ENCODE measurements at regions not wholly inside any gene's neighbourhood (a gene's known extent, or its start where the extent isn't known, plus 50 kb on each side); places are given as distances from the start of the nearest gene placed in this dataset.

DNA sequence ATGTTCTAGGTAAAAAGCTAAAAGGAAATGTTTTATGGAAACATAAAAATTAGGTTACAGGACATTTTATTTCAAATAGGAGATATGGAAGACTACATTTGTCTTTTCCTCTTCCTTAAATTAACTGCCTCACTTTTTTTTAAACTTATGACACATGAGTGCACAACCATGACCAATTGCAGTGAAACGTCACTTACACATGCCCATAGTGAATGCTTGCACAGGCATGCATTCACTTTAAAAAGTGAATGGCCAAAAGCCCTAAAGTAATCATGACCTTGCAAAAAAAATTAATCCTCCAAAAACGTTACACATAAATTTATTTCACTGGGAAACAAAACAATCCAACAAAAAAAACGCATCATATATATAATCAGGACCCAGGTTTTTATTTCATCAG, 343.2 kb upstream of the TMTC1 start:
- H3K36me3 ChIP-seq (replicated peaks in 1 of 2; ENCODE audit: control insufficient read depth in 1 of 2, insufficient read depth in 2 of 2, low read length in 2 of 2), result no peaks in the 10 kb centered on the region
- no peak for DNase-seq
- H3K4me1 ChIP-seq (ENCODE audit: control insufficient read depth in 1 of 2, insufficient read depth in 2 of 2, low read length in 2 of 2), result no peaks in the 10 kb centered on the region
- Mint-ChIP-seq H3K27ac (no peak overlapping the region), H3K4me1 (no peaks in the 10 kb centered on the region), H3K36me3 (no peaks in the 10 kb centered on the region), H3K27me3 (ENCODE audit: low read depth in 3 of 3) (peaks cover 0 to 1% (median 0%) of the 10 kb centered on the region in 3 donors), H3K9me3 (peaks cover 0 to 9% (median 2%) of the 10 kb centered on the region in 7 donors), H3K4me3 (no peak overlapping the region)
- H3K9ac ChIP-seq (ENCODE audit: insufficient read depth, low read length, poor library complexity, severe bottlenecking), result no peak overlapping the region
- H3K4me3 ChIP-seq (replicated peaks in 1 of 3; ENCODE audit: low read depth in 2 of 3, low read length in 3 of 3), result no peak overlapping the region
- intact Hi-C loops (cut with micrococcal nuclease), result no loop called here
- no peaks in the 10 kb centered on the region for H4K20me1 ChIP-seq (ENCODE audit: insufficient read depth, low read length)
- no peaks in the 10 kb centered on the region for H3K27me3 ChIP-seq (ENCODE audit: control insufficient read depth in 2 of 2, insufficient read depth in 2 of 2, low read length in 2 of 2)
- H3K4me2 ChIP-seq (replicated peaks; ENCODE audit: extremely low read depth, low read length, poor library complexity, severe bottlenecking), result no peak overlapping the region
- WGBS (ENCODE audit: insufficient coverage), result 84% methylated on average over 2 of the region's 3 CpGs
- H3K79me2 ChIP-seq (ENCODE audit: insufficient read depth, low read length), result no peaks in the 10 kb centered on the region
- H2AFZ ChIP-seq (ENCODE audit: insufficient read depth, low read depth, low read length, poor library complexity, severe bottlenecking), result no peak overlapping the region
- peaks cover 6 to 26% of the 10 kb centered on the region in 2 donors for H3K9me3 ChIP-seq (replicated peaks in 1 of 2; ENCODE audit: control insufficient read depth in 1 of 2, insufficient read depth in 1 of 2, low read length in 2 of 2)
- TF ChIP-seq, protein P1, sequence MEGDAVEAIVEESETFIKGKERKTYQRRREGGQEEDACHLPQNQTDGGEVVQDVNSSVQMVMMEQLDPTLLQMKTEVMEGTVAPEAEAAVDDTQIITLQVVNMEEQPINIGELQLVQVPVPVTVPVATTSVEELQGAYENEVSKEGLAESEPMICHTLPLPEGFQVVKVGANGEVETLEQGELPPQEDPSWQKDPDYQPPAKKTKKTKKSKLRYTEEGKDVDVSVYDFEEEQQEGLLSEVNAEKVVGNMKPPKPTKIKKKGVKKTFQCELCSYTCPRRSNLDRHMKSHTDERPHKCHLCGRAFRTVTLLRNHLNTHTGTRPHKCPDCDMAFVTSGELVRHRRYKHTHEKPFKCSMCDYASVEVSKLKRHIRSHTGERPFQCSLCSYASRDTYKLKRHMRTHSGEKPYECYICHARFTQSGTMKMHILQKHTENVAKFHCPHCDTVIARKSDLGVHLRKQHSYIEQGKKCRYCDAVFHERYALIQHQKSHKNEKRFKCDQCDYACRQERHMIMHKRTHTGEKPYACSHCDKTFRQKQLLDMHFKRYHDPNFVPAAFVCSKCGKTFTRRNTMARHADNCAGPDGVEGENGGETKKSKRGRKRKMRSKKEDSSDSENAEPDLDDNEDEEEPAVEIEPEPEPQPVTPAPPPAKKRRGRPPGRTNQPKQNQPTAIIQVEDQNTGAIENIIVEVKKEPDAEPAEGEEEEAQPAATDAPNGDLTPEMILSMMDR (IDR thresholded peaks at IDR 0.05), result no peak
- no peak overlapping the region for H3K27ac ChIP-seq (ENCODE audit: low read depth in 1 of 2, low read length in 2 of 2)

DNA sequence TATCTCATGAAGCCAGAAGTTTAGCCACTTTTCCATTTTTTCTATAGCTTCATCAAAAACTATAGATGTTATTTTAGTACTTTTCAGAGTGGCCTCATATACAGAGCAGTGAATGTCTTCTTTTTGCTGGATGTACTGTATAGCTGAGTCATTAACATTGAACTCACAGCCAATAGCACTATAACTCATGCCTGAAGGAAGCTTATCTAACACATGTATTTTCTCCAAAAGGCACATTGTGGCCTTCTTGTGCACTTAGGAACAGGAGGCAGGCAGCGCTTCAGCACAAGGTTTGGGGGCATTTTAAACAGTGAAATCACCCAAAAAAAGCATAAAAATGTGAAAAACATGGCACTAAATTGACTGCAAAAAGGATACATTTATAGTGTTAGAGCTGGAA, 336.8 kb upstream of the TMTC1 start:
- Mint-ChIP-seq H3K36me3 (no peaks in the 10 kb centered on the region), H3K4me3 (no peak overlapping the region), H3K4me1 (no peaks in the 10 kb centered on the region), H3K27me3 (ENCODE audit: low read depth in 3 of 3) (peaks cover 0 to 1% (median 0%) of the 10 kb centered on the region in 3 donors), H3K9me3 (peaks cover 0 to 21% (median 10%) of the 10 kb centered on the region in 7 donors), H3K27ac (no peak overlapping the region)
- no peak overlapping the region for H2AFZ ChIP-seq (ENCODE audit: insufficient read depth, low read depth, low read length, poor library complexity, severe bottlenecking)
- DNase-seq, result no peak
- no CpG with 5 or more reads among the region's 1 CpG for WGBS (ENCODE audit: insufficient coverage)
- no peak overlapping the region for H3K4me2 ChIP-seq (replicated peaks; ENCODE audit: extremely low read depth, low read length, poor library complexity, severe bottlenecking)
- no peaks in the 10 kb centered on the region for H3K27me3 ChIP-seq (ENCODE audit: control insufficient read depth in 2 of 2, insufficient read depth in 2 of 2, low read length in 2 of 2)
- H4K20me1 ChIP-seq (ENCODE audit: insufficient read depth, low read length), result no peaks in the 10 kb centered on the region
- peaks cover 25 to 46% of the 10 kb centered on the region in 2 donors for H3K9me3 ChIP-seq (replicated peaks in 1 of 2; ENCODE audit: control insufficient read depth in 1 of 2, insufficient read depth in 1 of 2, low read length in 2 of 2)
- H3K9ac ChIP-seq (ENCODE audit: insufficient read depth, low read length, poor library complexity, severe bottlenecking), result no peak overlapping the region
- no peaks in the 10 kb centered on the region for H3K79me2 ChIP-seq (ENCODE audit: insufficient read depth, low read length)
- H3K4me1 ChIP-seq (ENCODE audit: control insufficient read depth in 1 of 2, insufficient read depth in 2 of 2, low read length in 2 of 2), result no peaks in the 10 kb centered on the region
- no peak overlapping the region for H3K4me3 ChIP-seq (replicated peaks in 1 of 3; ENCODE audit: low read depth in 2 of 3, low read length in 3 of 3)
- H3K36me3 ChIP-seq (replicated peaks in 1 of 2; ENCODE audit: control insufficient read depth in 1 of 2, insufficient read depth in 2 of 2, low read length in 2 of 2), result no peaks in the 10 kb centered on the region
- TF ChIP-seq, protein P1 (IDR thresholded peaks at IDR 0.05), result no peak
- intact Hi-C loops (cut with micrococcal nuclease), result no loop called here
- H3K27ac ChIP-seq (ENCODE audit: low read depth in 1 of 2, low read length in 2 of 2), result no peak overlapping the region
